Cerebellar cortex (tissue), 1 donor: ENCODE measurements at regions not wholly inside any gene's neighbourhood (a gene's known extent, or its start where the extent isn't known, plus 50 kb on each side); places are given as distances from the start of the nearest gene placed in this dataset.
"Not testable (repeated sequence)": the region's sequence is repeated elsewhere in the genome, so short reads cannot be mapped to it uniquely, and the experiment has no call there.

Experiments used
- DNase-seq: peaks from one replicate; pipeline ENCODE4 v3.0.0-alpha.2; 2015; ENCODE audit warnings: low spot score

DNA sequence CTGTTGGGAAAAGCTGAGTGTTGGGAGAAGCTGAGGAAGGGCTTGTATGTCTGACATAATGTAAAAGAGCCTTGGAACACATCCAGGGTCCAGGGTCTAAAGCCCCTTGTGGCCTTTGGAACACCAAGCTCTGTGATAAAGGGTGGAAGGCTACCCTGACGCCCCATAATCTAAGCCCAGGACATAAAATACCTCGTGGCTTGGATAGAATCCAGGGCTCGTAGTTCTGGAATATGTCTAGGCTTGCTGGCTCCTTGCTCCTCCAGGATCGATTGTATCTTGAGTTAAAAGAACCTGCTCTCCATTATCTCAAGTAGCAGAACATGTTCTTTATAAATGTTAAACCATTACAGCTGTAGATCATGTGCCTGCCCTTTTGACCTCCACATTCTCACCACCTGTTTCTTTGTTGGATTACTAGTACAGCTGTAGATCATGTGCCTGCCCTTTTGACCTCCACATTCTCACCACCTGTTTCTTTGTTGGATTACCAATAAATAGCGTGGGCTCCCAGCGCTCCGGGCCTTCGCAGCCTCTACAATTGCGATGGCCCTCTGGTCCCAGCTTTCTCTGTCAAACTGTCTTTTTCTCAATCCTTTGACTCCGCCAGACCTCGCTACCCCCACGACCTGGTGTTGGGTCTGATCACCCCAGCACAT lies 246.9 kb upstream of the KCNH7 start:
- DNase-seq = not testable (repeated sequence)

DNA sequence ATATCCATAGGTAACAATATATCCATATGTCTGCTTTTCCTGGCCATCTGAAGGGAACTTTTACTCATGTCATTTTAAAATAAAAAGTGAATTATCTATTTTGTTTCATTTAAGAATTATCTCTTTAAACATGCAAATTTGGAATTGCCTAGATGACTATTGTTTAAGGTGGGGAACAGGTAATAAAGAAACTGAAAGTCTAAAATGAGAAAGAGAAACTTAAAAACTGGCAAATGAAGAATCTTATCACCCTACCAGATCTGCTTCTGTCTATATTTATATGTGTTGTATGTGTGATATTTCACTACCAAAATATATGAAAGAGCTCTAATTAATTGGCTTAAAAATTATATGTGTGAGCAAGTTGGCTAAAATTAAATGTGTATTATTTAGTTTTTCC lies 243.2 kb upstream of the KCNH7 start:
- no peak for DNase-seq

DNA sequence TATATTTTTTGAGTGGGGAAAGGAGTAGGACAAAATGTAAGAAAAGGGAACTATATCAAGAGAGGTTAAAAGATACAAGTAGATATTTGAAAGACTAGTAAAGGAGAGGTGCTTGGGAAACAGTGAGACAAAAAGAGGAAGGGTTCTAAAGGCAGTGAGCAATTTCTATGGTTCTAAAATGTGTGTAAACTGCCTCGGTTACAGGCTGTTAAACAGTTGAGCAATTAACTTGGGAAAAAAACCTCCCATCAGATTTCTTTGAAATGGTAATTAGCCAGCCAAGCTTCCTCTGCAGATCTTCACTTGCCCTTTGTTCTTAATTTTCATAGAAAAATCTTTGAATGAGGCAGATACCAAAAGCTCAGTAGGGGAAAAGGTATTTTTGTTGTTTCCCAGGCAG lies 238.7 kb upstream of the KCNH7 start:
- no peak for DNase-seq

- no peak for DNase-seq
Measured at GRCh38 chr2:163066085-163066484, 227.5 kb upstream of the KCNH7 start.

GRCh38 chr2:163062524-163062923 lies 224.0 kb upstream of the KCNH7 start:
- DNase-seq = no peak

DNA sequence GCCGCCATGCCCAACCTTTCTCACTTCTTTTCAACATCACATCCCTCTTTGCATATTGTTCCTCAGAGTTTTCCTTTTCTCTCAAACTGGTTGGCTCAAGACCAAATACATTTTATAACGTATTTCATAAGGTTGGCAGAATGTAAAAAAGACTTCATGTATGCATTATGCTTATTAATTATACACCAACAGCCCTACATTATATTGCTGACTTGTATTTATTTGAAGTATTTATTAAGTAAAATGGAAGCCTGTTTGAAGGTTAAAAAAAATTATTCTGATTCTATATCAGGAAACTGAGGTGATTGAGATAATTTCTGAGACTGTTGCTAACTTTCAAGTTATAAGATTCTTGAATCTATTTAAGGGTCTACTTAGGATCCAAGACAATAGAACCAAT lies 208.0 kb upstream of the KCNH7 start:
- DNase-seq = no peak

DNA sequence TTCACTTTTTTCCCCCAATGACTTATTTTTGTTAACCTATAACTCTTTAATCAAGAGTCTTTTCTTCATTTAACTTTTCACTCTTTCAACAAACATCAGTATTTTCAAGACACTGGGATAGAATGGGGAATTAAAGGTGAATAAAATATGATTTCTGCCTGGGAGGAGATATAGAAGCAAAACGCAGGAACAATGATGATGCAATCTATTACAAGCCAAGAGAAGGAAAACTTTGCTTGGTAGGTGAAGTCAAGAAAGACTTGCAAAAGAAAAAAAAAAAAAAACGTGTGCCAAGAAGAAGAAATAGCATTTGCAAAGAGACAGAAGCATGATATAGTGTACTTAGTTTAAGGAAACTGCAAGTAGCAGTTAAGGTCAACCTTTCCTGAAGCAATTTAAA lies 207.3 kb upstream of the KCNH7 start:
- no peak for DNase-seq

DNA sequence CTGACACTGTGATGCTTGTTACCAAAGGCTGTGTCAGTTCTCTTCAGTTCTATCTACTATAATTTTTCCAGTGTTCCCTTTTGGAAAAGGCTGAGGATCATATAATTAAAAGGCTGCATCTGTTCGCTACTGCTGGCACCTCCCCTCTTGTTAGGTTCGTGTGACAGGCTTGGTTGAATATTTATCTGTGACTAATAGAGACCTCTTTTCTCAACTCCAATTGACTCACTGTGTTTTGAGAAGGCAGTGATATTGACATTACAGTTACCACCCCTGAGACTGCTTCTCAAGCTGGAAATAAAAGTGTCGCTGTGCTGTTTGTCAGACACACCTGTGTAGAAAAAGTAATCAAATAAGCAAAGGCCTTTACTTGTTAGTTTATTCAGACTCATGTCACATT lies 205.5 kb upstream of the KCNH7 start:
- no peak for DNase-seq

DNA sequence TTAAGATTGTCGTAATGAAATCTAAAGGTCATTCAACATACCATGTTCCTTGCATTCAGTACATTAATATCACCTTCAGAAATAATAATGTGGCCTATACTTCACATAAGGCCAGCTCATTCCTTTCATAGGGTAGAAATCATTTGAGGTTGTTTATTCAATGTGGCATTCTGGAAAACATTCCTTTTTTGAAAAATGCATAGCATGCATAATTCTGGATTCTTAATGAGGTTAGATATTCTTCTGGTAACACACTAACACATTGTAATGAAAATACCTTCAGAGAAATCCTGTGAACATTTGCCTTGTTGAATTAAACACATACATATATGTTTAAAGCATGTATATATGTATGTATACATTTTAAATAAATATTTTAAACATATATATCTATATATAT lies 204.6 kb upstream of the KCNH7 start:
- no peak for DNase-seq

- peak; percentile 27 for DNase-seq
Measured at GRCh38 chr2:163039266-163039665, 200.7 kb upstream of the KCNH7 start.

DNA sequence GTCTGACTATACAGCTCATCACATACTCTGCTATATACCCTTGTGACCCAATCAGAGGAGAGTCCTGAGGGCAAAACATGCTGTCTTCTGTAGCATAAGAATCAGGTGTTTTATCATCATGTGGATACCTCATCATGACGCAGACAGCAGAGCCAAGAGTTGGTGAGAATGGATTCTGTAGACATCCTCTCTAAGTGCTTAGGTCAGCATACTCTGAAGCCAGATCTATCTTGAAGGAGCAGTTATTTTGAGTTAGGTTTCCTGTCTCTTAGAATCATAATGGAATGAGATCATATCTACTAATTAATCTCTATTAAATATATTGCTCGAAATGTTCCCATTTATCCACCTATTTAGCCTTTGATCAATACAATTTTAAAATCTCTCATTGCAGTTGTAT lies 190.2 kb upstream of the KCNH7 start:
- no peak for DNase-seq

GRCh38 chr2:163026136-163026775 lies 187.7 kb upstream of the KCNH7 start:
- not testable (repeated sequence) for DNase-seq

DNA sequence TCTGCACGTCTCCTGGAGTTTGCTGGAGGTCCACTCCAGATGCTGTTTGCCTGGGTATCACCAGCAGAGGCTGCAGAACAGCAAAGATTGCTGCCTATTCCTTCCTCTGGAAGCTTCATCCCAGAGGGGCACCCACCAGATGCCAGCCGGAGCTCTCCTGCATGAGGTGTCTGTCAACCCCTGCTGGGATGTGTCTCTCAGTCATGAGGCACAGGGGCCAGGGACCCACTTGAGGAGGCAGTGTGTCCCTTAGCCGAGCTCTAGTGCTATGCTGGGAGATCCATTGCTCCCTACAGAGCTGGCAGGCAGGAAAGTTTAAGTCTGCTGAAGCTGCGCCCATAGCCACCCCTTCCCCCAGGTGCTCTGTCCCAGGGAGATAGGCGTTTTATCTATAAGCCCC lies 178.3 kb upstream of the KCNH7 start:
- DNase-seq = not testable (repeated sequence)

- no peak for DNase-seq
Measured at GRCh38 chr2:163011000-163011399, 172.4 kb upstream of the KCNH7 start.

- DNase-seq = no peak
Measured at GRCh38 chr2:163008642-163009041, 170.1 kb upstream of the KCNH7 start.

GRCh38 chr2:162994718-162995117 lies 156.2 kb upstream of the KCNH7 start:
- no peak for DNase-seq

GRCh38 chr2:162992828-162993227 lies 154.3 kb upstream of the KCNH7 start:
- no peak for DNase-seq

DNA sequence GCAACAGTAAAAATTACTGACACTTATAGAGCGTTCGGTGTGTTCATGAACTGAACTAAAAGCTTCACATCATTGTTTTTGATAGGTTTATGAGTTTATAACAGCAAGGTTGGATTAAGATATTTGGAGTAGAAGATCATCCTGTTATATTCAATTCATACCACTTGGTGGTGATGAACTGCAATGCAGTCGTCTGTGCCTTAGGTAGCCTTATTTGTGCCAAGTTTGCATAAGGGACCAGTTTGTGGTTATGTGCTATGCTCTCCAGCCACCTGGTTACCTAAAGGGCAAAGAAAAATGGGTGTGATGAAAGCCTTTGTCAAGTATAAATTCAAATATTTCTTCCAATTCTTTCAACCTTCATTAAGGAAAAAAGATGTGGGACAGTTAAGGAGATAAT lies 150.9 kb upstream of the KCNH7 start:
- DNase-seq = peak; percentile 31

DNA sequence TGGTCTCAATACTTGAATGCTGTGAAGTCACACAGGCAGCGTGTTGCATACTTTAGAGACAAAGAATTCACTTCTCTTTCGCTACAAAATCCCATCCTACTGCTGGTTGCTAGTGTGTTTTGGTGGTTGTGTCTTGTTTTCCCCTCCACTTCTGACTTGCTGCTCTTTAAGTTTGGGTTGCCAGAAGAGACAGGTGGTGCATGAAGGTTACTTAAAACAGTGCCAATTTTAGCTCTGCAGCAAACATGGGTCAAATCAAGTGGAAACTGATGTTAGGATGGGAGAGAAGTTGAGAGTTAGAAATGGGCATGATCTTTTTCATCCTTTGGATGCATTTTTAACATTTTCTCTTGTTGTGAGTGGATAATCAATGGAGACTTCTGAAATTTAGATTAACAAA lies 136.2 kb upstream of the KCNH7 start:
- peak; percentile 86 for DNase-seq

GRCh38 chr2:162972383-162972782 lies 133.8 kb upstream of the KCNH7 start:
- no peak for DNase-seq

GRCh38 chr2:162968306-162968705 lies 129.7 kb upstream of the KCNH7 start:
- peak; percentile 80 for DNase-seq

DNA sequence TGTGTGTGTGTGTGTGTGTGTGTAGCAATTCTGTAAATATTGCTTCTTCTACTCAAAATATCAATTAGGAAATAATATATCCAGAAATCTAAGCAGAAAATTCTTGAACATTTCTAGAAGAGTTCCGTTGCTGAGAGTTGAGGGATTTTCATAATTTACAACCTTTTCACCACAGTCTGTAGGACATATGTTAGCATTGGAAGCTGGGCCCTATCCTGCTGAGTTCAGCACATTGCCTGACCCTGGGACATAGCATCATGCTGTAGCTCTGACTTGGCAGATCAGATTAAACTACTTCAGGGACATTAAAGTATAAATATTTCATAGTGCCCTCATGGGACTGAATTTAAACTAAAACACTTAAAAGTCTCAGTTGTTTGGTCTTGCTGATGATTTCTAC lies 129.2 kb upstream of the KCNH7 start:
- peak; percentile 90 for DNase-seq

GRCh38 chr2:162967147-162967546 lies 128.6 kb upstream of the KCNH7 start:
- DNase-seq = peak; percentile 57

DNA sequence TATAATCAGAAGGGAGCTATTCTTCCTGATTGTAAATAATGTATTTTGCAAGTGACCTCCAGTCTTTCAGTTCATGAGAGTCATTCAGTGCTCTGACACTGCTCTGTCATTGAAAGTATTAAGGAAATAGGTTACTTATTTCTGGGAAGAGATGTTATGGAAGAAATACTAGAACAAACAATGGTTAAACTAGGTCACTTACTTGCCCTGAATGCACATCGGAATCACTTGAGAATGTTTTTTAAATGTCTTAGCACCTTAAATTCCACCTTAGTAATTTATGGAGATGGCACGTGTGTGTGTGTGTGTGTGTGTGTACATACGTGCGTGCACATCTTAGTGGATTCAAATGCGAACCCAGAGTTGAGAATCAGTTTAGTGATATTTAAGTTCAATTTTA lies 126.6 kb upstream of the KCNH7 start:
- no peak for DNase-seq
